Fibroblast of the aortic adventitia (primary cell): ENCODE measurements at regions not wholly inside any gene's neighbourhood (a gene's known extent, or its start where the extent isn't known, plus 50 kb on each side); places are given as distances from the start of the nearest gene placed in this dataset.

Experiments used
- DNase-seq: peaks from one replicate; pipeline ENCODE4 v3.0.0-alpha.2; 2010; ENCODE audit warnings: low read depth
- H3K4me3 ChIP-seq: 2 replicates; pipeline ENCODE4 v1.5.1; 2011; ENCODE audit warnings: low read depth, mild to moderate bottlenecking, control low read depth, low read length, moderate library complexity
- TF ChIP-seq, protein P1 (sequence below): IDR thresholded peaks from 2 replicates; pipeline ENCODE4 v1.5.1; 2011; ENCODE audit warnings: mild to moderate bottlenecking, low read length, control low read depth, inconsistent platforms; ENCODE audit not compliant: insufficient read depth

DNA sequence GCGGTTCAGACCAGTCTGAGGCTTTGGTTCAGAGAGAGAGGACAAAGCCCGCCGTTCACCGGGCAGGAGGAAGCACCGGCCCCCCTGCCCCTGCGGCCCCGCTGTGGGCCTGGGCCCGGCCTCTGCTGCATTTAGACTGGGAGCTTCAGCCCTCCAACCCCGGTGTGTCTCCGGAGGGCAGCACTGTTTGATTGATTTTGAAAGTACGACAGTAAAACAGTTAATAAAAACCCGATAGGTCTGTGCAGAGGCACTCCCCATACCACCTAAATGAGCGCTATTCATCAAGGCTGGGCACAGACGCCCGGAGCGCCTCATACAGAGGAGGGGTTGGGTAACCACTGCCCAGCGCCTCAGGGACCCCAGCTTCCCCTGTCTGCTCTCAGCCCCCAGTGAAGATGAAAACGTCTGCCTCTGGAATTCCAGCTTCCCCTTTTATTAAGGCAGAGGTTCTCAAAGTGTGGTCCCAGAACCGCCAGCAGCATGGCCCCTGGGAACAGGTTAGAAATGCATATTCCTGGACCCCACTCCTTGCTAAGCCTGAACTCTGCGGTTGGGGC is 256.7 kb upstream of the TLE3 start:
- TF ChIP-seq, protein P1, sequence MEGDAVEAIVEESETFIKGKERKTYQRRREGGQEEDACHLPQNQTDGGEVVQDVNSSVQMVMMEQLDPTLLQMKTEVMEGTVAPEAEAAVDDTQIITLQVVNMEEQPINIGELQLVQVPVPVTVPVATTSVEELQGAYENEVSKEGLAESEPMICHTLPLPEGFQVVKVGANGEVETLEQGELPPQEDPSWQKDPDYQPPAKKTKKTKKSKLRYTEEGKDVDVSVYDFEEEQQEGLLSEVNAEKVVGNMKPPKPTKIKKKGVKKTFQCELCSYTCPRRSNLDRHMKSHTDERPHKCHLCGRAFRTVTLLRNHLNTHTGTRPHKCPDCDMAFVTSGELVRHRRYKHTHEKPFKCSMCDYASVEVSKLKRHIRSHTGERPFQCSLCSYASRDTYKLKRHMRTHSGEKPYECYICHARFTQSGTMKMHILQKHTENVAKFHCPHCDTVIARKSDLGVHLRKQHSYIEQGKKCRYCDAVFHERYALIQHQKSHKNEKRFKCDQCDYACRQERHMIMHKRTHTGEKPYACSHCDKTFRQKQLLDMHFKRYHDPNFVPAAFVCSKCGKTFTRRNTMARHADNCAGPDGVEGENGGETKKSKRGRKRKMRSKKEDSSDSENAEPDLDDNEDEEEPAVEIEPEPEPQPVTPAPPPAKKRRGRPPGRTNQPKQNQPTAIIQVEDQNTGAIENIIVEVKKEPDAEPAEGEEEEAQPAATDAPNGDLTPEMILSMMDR = no peak
- DNase-seq = no peak
- no peak overlapping the region for H3K4me3 ChIP-seq

DNA sequence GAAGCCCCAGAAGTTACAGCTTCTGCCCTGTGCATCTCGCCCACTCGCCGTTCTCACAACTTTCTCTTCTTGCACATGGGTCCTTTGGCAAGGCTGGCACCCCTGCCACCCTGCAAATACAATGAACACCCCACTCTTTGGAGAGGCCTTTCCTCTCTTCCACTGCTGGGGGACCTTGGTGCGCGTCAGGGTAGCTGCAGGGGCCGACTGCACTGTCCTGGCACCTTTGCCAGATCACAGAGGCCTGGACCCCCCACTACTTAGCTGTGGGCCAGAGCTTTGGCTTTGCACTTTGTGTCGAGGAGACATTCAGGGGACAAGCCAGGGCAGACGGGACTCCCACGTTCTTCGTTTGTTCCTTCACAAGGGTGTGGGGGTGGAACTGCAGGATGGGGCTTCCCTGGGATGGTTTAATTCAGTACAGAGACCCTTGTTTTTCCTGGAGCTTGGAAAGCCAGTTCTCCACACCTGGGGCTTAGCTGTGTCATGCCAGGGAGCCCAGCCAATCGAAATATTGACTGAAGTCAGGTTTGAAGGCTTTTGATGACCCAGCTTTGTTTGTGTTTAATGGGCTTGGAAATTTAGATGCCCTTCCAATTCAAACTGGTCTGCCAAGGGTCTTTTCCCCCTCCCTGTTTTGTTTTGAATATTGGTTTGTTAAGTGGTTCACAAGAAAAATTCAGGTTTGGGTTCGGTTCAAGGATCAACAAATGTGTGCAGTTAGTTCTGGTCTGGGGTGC is 256.1 kb upstream of the TLE3 start:
- no peak overlapping the region for H3K4me3 ChIP-seq
- TF ChIP-seq, protein P1 = no peak
- DNase-seq = no peak

DNA sequence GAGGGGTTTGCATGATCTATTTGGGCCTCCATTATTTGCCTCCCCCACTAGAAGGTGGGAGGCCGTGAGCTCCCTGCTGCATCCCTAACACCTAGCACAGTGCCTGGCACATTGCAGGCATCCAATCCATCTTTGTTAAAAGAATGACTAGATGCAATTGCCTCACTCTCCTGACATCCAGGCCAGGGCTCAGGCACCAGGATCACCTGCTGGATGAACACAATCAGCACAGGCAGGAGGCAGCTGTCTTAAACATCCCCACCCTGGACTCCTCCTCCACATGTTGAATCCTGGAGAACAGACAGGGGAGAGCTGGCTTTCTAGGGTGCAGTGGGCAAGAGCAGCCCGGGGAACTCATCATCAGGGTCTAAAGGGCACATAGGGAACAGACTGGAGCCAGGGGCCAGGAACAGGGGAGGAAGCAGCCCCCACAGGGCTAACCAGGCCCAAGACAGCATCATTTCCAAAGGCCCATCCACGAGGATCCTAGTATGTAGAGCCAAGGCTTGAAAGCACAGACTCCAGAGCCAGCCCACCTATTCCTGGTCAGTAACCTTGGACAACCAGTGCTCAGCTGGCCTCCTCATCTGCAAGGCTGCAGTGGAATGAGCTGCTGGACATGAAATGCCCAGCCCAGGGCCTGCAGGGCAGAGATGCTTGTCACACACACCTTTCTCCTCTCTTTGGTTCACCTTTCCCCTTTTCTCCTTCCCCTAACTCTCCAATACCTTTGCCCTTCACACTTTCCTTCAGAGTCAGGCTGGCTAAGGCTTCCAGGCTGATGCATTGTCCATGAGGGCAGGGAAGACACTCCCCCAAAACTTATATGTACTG is 254.4 kb upstream of the TLE3 start:
- no peak overlapping the region for H3K4me3 ChIP-seq
- TF ChIP-seq, protein P1 = no peak
- no peak for DNase-seq

DNA sequence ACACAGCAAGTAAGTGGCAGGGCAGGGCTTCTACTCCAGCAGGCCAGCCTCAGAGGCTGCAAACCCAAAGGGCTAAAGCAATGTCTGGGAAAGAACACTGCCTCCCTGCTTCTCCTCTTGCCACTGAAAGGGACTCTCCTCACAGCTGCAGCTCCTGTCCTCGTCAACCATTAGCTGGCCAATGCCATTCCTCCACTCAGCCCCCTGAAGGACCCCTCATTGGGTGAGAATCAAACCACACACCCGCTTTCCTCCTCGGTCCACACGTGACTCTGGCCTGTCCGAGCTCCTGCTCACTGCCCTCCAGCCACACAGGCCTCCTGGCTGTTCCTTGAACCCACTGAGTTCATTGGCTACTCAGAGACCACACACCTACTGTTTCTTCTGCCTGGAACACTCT is 253.7 kb upstream of the TLE3 start:
- DNase-seq = no peak
- H3K4me3 ChIP-seq = no peak overlapping the region
- TF ChIP-seq, protein P1 = no peak

DNA sequence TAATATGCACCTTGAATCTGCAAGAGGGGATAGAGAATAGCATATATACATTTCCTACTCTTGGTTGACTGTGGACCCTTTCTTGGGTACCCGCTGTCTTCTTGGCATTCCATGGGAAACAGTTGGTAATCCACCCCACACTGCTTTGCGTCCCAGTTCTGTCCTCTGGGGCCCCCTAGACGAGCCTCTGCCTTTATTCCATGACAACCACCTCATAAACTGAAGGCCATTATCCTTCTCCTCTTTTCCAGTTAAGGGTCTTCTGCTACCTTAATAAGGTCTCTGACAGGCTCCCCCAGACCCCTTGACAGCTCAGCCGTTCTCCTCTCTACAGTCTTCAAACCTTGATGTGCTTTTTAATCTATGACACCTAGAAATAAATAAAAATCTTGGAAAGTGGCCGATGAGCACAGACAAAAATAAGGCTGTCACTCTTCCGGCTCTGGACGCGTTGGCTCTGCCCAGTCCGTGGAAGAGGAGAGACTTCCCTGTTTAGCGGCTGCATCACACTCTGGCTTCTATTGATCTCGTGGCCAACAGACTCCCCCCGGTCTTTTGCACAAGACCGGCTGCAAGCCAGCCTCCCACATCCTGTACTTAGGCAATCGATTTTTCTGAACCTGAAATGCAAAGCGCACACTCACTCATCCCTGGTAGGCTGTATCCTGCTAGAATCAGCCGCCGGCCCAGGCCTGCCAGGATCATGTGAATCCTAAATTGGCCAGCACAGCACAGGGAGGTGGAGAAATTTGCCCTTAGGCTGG is 251.0 kb upstream of the TLE3 start:
- TF ChIP-seq, protein P1 = no peak
- DNase-seq = no peak
- no peak overlapping the region for H3K4me3 ChIP-seq

DNA sequence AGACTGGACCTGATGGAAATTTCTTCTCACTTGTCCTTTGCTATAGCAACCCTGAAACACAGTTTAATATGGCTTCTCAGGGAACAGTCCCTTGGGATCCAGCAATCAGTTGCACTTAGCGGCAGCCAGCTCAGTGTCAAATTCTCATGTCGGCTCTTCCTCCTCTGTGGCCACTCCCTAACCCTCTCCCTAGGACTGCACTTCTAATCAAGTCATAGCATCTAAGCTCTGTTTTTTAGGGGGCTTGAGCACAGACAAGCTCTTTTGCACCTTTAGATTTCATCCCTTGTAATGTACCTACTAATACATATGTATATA is 250.5 kb upstream of the TLE3 start:
- no peak for DNase-seq
- TF ChIP-seq, protein P1 = no peak
- H3K4me3 ChIP-seq = no peak overlapping the region
